NOMO-1 treated with dmso at 0.1 percent for 144 hours (cell line): ENCODE measurements at regions not wholly inside any gene's neighbourhood (a gene's known extent, or its start where the extent isn't known, plus 50 kb on each side); places are given as distances from the start of the nearest gene placed in this dataset.

Experiments used
- DNase-seq: peaks from one replicate; lab custom pipeline; 2025; ENCODE audit not compliant: unreplicated experiment; lab: John Stamatoyannopoulos, UW

DNA sequence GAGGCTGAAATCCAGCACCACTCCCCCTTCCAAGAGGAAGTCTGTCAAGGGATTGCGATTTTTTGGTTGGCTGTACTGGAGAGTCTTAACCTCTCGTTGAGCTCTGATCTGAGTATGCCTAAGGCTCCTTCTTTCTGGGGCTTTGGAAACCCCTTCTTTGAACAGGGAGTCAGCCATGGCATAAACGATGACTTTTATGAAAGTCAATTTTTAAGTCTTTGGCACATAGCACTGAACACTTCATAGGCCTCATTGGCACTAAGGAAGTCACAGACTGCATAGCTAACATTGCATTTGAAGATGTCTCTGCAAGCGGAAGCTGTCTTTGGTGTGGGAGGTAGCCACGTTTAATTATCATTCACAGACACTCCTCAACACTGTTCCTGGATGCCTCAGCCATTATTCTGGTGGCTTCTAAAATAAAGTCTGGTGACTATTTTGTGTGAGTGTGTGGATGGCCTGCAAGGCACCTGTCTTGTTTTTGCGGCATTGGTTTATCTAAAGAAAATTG lies 148.2 kb upstream of the NCK2 start:
- DNase-seq = no peak

DNA sequence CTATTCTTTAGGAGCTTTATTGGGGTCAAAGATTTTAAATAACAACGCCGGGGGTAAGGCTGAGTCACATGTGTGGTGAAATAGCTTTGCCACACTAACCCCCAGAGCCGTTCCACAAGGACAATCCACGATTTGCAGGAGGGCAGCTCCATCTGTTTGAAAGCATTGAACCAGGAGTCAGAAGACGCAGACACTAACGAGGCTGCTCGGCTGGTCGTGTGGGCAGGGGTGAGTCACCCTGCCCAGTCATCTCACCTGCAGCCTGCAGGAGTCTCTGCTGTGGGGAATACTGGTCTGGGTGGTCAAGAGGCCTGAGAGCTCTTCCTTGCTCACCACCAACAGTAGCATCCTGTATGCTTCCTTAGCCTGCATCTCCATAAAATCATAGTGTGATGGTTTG lies 149.2 kb upstream of the NCK2 start:
- DNase-seq = no peak

- DNase-seq = no peak
These were observed 151.3 kb upstream of the NCK2 start for GRCh38 chr2:105593221-105593967.

DNA sequence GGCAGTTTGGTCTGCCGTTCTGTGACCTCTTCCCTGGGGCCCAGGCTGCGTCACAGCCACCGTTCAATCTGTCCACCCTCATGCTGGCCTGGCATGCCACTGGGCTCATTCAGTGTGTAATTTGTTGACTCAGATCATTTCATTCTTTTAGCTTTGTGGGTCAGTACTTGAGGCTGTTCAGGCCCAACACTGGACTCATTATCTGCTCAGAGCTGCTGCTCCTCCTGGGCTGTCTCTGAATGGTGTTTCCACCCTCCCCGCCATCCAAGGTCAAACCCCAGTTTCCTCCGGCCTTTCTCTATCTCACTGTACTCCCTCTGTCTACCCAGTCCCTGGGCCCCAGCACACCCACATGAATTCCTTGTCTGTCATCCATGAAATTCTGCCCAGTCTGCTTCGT lies 152.4 kb upstream of the NCK2 start:
- DNase-seq = no peak

DNA sequence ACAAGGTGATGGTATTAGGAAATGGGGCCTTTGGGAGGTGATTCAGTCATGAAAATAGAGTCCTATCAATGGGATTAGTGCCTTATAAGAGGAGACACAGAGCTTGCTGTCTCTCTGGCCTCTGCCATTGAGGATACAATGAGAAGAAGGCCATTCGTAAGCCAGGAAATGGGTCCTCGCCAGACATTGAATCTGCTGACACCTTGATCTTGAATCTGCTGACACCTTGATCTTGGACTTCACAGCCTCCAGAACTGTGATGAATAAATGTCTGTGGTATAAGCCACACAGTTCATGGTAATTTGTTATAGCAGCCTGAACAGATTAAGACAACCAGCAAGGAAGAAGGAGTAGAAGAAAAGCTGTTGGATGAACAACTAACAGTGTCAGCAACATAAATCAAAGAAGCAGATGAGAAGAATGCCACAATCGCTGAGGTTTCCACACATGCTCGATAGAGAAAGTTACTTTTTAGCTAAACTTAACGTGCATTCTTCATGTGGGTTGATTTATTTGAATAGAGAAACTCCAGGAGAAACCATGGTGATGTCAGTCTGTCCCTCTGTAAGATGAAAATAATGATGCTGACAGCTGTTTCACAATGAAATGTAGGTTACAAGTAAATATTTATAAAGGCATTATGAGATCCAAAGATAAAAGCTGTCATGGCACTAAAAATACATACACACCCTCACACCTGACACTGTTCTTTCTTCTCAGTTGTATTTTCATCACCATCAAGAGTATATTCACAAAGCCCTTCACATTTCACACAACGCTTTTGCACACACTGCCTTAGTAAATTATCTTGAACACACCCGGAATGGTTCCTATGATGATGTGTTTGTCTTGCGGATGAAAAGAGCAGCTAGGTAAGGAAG lies 153.7 kb upstream of the NCK2 start:
- DNase-seq = no peak

- DNase-seq = no peak
These were observed 156.1 kb upstream of the NCK2 start for GRCh38 chr2:105588581-105588980.

- DNase-seq = no peak
These were observed 157.1 kb upstream of the NCK2 start for GRCh38 chr2:105587637-105588036.

GRCh38 chr2:105584435-105585010 lies 160.2 kb upstream of the NCK2 start:
- DNase-seq = no peak

- no peak for DNase-seq
These were observed 161.6 kb upstream of the NCK2 start for GRCh38 chr2:105582952-105583660.

DNA sequence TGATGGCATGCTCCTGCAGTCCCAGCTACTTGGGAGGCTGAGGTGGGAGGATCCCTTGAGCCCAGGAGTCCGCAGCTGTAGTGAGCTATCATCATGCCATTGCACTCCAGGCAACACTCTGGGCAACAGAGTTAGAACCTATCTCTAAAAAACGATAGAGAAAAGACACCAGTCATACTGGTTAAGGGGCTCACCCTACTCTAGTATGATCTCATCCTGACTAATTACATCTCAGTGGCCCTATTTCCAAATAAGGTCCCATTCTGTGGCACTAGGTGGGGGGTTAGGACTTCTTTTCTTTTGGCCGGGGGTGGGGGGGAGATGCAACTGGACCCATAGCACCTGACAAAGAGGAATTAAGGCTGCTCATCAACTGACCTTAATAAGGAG lies 163.2 kb upstream of the NCK2 start:
- no peak for DNase-seq

- no peak for DNase-seq
These were observed 163.7 kb upstream of the NCK2 start for GRCh38 chr2:105580870-105581554.

DNA sequence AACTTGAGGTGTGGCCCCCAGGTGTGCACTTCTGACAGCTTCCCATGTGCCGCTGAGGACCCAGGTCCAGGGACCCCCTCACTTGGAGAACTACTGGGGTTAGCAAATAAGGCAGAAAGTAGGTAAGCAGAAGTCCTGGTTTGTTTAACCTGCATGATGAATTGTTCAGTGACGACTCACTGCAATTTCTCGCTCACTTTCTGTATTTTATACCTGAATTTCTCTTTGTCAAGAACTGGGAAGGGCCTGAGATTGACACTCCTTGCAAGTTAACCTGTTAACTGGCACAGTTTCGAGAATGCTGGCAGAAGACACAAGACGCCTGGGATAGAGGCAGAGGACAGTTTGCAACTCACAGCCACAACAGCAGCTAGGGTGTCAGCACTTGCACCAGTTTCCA lies 164.5 kb upstream of the NCK2 start:
- DNase-seq = no peak

DNA sequence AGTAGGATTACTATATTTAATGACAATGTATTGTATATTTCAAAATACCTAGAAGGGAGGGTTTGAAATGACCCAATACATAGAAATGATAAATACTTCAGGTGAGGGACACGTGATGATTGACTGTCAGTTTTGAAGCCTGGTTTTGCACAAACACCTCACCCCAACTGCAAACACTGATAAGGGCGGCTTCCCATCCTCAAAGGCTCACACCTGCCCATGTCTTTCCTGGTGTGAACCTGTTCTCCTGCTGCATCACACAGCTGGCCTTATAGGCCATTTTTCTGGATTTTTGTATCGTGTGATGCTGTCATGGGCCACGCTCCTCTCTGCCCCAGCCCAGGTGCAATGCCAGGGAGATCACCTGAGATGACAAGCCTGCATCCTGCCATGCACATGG lies 166.5 kb upstream of the NCK2 start:
- no peak for DNase-seq

- no peak for DNase-seq
These were observed 166.9 kb upstream of the NCK2 start for GRCh38 chr2:105577762-105578161.

GRCh38 chr2:105576440-105577241 lies 168.1 kb upstream of the NCK2 start:
- DNase-seq = no peak

GRCh38 chr2:105576050-105576439 lies 168.7 kb upstream of the NCK2 start:
- DNase-seq = no peak

DNA sequence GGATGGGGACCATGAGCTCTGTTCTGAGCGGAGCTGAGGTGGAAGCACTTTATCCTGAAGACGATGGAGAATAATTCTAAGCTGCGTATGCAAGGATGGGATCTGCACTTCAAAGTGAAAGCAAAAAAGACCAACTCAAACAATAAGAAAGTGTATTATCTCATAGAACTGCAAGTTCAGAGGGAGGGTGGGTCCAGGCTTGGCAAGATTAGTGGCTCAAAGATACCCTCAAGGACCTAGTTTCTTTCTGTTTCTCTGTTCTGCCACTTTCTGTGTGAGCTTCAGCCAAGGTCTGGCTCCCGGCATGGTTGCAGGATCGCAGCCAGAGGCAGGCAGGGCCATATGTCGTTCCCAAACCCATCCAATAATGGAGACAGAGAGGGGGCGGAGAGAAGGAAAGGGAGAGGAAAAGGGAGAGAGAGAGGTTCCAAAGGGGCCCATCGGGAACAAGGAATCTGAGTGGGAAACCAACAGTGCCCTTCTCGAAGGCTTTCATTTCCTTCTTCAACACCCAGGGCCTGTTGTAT lies 169.2 kb upstream of the NCK2 start:
- DNase-seq = no peak

DNA sequence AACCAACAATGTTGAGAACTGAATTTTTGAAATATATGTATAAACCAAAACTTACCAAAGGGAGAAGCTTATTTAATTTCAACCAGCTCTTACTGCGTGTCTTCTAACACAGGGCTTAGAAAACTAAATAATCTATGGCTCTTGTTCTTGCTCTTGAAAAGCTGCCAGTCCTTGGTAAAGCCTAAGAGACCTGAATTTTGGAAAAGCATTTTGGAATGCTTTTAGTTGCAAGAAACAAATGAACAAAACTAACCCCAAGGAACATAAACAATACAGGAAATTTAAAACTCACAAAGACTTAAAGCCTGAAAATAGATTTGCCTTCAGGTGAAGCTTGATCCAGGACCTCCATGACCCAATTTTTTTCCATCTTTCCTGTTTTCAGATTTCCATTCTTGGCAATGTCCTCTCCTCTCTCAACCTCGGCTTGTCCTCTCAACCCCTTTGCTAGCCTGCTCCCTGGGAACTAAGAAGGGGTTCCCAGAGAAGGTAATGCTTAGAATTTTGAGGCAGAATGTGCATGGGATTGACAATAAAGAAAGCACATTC lies 169.8 kb upstream of the NCK2 start:
- DNase-seq = no peak

GRCh38 chr2:105573910-105574655 lies 170.6 kb upstream of the NCK2 start:
- no peak for DNase-seq
